Erythroblast (primary cell): ENCODE measurements at regions not wholly inside any gene's neighbourhood (a gene's known extent, or its start where the extent isn't known, plus 50 kb on each side); places are given as distances from the start of the nearest gene placed in this dataset.

Experiments used
- GATA1 ChIP-seq: IDR thresholded peaks from 2 replicates; pipeline ENCODE4 v1.6.1; 2011; ENCODE audit warnings: low read depth, mild to moderate bottlenecking, control low read depth, low read length, moderate library complexity
- POLR2A ChIP-seq: IDR thresholded peaks from 2 replicates; pipeline ENCODE4 v1.6.1; 2011; ENCODE audit warnings: mild to moderate bottlenecking, low read length

DNA sequence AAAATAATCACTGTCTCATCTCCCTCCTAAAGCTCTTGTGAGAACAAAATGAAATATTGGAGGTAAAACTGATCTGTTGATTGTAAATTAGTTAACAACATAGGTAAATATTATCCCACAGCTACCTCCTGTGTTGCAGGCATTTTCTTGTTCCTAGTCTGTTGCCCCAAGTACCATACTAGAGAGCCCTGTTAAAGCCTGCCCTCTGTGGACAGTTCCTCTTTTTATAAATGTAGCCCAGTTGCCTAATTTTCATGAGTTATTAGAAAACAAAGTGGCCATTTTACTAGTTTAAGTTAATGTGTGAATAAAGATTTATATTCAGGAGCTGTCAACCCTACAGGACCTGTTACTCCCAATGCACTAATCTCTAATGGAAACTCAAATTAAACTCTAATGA lies 180.0 kb upstream of the KCND3 start:
- TF ChIP-seq POLR2A (no peak), GATA1 (no peak)
